ENCODE measurements at regions not wholly inside any gene's neighbourhood (a gene's known extent, or its start where the extent isn't known, plus 50 kb on each side); places are given as distances from the start of the nearest gene placed in this dataset.

DNA sequence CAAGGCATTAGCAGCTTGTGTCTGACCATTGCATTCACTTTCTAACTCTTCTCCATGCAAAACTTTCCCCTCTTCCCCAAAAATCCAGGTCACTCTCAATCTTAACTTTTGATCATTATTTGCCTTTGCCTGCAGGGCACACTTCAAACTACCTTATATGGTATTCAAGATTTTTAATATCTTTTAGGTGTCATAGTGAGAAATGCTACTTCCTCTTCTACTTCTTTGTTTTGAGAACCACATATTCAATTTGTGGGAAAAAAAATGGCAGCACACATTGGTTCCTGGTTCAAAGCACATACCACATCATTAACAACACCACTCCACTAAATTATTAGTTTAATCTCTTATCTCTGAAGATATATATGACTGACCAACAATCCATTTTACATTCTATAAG is 1267.0 kb upstream of the CITED2 start:
- TF ChIP-seq, protein P1, sequence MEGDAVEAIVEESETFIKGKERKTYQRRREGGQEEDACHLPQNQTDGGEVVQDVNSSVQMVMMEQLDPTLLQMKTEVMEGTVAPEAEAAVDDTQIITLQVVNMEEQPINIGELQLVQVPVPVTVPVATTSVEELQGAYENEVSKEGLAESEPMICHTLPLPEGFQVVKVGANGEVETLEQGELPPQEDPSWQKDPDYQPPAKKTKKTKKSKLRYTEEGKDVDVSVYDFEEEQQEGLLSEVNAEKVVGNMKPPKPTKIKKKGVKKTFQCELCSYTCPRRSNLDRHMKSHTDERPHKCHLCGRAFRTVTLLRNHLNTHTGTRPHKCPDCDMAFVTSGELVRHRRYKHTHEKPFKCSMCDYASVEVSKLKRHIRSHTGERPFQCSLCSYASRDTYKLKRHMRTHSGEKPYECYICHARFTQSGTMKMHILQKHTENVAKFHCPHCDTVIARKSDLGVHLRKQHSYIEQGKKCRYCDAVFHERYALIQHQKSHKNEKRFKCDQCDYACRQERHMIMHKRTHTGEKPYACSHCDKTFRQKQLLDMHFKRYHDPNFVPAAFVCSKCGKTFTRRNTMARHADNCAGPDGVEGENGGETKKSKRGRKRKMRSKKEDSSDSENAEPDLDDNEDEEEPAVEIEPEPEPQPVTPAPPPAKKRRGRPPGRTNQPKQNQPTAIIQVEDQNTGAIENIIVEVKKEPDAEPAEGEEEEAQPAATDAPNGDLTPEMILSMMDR (IDR thresholded peaks at IDR 0.05): no peak
- no peak for TF ChIP-seq POLR2A (IDR thresholded peaks at IDR 0.05)
- no peak for TF ChIP-seq EP300 (IDR thresholded peaks at IDR 0.05)
